GM12878 (cell line): ENCODE measurements at regions not wholly inside any gene's neighbourhood (a gene's known extent, or its start where the extent isn't known, plus 50 kb on each side); places are given as distances from the start of the nearest gene placed in this dataset.
"Not testable (repeated sequence)": the region's sequence is repeated elsewhere in the genome, so short reads cannot be mapped to it uniquely, and the experiment has no call there.

ENCODE experiments used
- ATAC-seq: fragments of 200-7000 bp; cut with Tn5 transposase; 3 replicates; pipeline ENCODE4 v1.9.1; 2020; ENCODE audit warnings: mild to moderate bottlenecking, moderate library complexity
- BruUV-seq: library from RNA; stranded (reverse); fragments of 400-500 nt; replicated peaks from 2 replicates; lab custom pipeline; 2021; lab: Mats Ljungman, UMichigan
- CTCF ChIA-PET: fragments of 300-600 bp; sonication (Branson Sonifier 250); formaldehyde crosslinking; extraction: SDS; loops from one replicate; lab custom pipeline; 2021; ENCODE audit warnings: inconsistent platforms; lab: Yijun Ruan, JAX
- POLR2A ChIA-PET: fragments of 350-600 bp; formaldehyde crosslinking; extraction: SDS; loops from one replicate; lab custom pipeline; 2021; ENCODE audit warnings: inconsistent platforms; lab: Charles Lee
- RAD21 ChIA-PET: fragments of 300-600 bp; sonication (Branson Sonifier 250); formaldehyde crosslinking; loops from one replicate; lab custom pipeline; 2023; ENCODE audit warnings: antibody characterized with exemption; ENCODE audit not compliant: unreplicated experiment; lab: Charles Lee
- SMC1A ChIA-PET: fragments of 300-600 bp; sonication (Branson Sonifier 250); formaldehyde crosslinking; loops from one replicate; lab custom pipeline; 2023; ENCODE audit not compliant: unreplicated experiment, uncharacterized antibody; lab: Charles Lee
- DNase-seq: peaks from one replicate; pipeline ENCODE4 v3.0.0-alpha.2; 2011; ENCODE audit warnings: low read depth, low spot score
- FAIRE-seq: peaks from 3 replicates; lab custom pipeline; 2011; peaks lifted over from hg19 to GRCh38; lab: Jason Lieb, UNC
- H2AFZ ChIP-seq: 2 replicates; pipeline ENCODE4 v1.6.0; 2011; ENCODE audit warnings: low read depth, low read length, control low read depth; ENCODE audit not compliant: control insufficient read depth
- H3K27ac ChIP-seq: 2 replicates; pipeline ENCODE4 v1.5.1; 2011; ENCODE audit warnings: control low read depth; ENCODE audit not compliant: control insufficient read depth, insufficient read depth
- H3K27me3 ChIP-seq, 2 experiments: replicated peaks in 1 of 2; 2 replicates each; pipeline versions ENCODE4 v1.6.0 to v1.6.1; 2011; ENCODE audit warnings: low read length in 1 of 2; ENCODE audit not compliant: control insufficient read depth in 2 of 2, insufficient read depth in 2 of 2
- H3K36me3 ChIP-seq, 2 experiments: 2 replicates each; pipeline ENCODE4 v1.5.1; 2011; ENCODE audit warnings: low read length in 1 of 2; ENCODE audit not compliant: control insufficient read depth in 2 of 2, insufficient read depth in 2 of 2
- H3K4me1 ChIP-seq: 2 replicates; pipeline ENCODE4 v1.6.1; 2011; ENCODE audit warnings: mild to moderate bottlenecking, low read length, moderate library complexity, mixed read lengths; ENCODE audit not compliant: control insufficient read depth, insufficient read depth
- H3K4me2 ChIP-seq: 2 replicates; pipeline ENCODE4 v1.6.0; 2011; ENCODE audit warnings: control low read depth; ENCODE audit not compliant: control insufficient read depth, insufficient read depth
- H3K4me3 ChIP-seq: fragments of 200-600 bp; sonication (generic); 2 replicates; pipeline ENCODE4 v1.5.1; 2016
- H3K79me2 ChIP-seq: 2 replicates; pipeline ENCODE4 v1.6.0; 2011; ENCODE audit warnings: low read length; ENCODE audit not compliant: control insufficient read depth, insufficient read depth
- H3K9ac ChIP-seq: 2 replicates; pipeline ENCODE4 v1.8.0; 2011; ENCODE audit warnings: low read length, control low read depth, mixed read lengths; ENCODE audit not compliant: control insufficient read depth, insufficient read depth
- H3K9me3 ChIP-seq: replicated peaks from 3 replicates; pipeline ENCODE4 v1.5.1; 2011; ENCODE audit warnings: mild to moderate bottlenecking, low read length; ENCODE audit not compliant: control insufficient read depth, insufficient read depth
- H4K20me1 ChIP-seq: 2 replicates; pipeline ENCODE4 v1.6.0; 2011; ENCODE audit not compliant: control insufficient read depth, insufficient read depth
- BACH1 ChIP-seq: fragments of 450-650 bp; IDR thresholded peaks from 2 replicates; pipeline ENCODE4 v1.6.1; 2017; ENCODE audit warnings: mild to moderate bottlenecking, borderline replicate concordance
- BCL11A ChIP-seq: IDR thresholded peaks from 2 replicates; pipeline ENCODE4 v1.6.1; 2011; ENCODE audit warnings: low read depth, low read length
- EED ChIP-seq: sonication (generic); IDR thresholded peaks from 2 replicates; pipeline ENCODE4 v1.6.1; 2016; ENCODE audit warnings: antibody characterized with exemption, low read depth
- POU2F2 ChIP-seq: IDR thresholded peaks from 3 replicates; pipeline ENCODE4 v1.6.1; 2011; ENCODE audit warnings: low read depth, mild to moderate bottlenecking, low read length, borderline replicate concordance
- RB1 ChIP-seq: fragments of 450-650 bp; formaldehyde crosslinking; IDR thresholded peaks from 2 replicates; pipeline ENCODE4 v1.6.1; 2017; ENCODE audit warnings: mild to moderate bottlenecking, borderline replicate concordance
- SIN3A ChIP-seq: IDR thresholded peaks from 2 replicates; pipeline ENCODE4 v1.6.1; 2012; ENCODE audit warnings: low read depth, low read length, improper control_type of control experiment
- SUPT20H ChIP-seq: IDR thresholded peaks from 2 replicates; pipeline ENCODE4 v1.6.1; 2011; ENCODE audit warnings: low read depth, mild to moderate bottlenecking, low read length, moderate library complexity, borderline replicate concordance; ENCODE audit not compliant: control insufficient read depth
- TCF12 ChIP-seq: IDR thresholded peaks from 2 replicates; pipeline ENCODE4 v1.6.1; 2011; ENCODE audit warnings: low read depth, mild to moderate bottlenecking, low read length
- WGBS: methylation state at CpG from one replicate; pipeline ENCODE4 v1.1.6; 2016; ENCODE audit warnings: low lambda C conversion rate; ENCODE audit not compliant: insufficient replicate concordance, insufficient coverage; ENCODE audit errors: missing lambda C conversion rate; 5-methylcytosine and 5-hydroxymethylcytosine counted together
- in situ Hi-C: fragments of 300-500 bp; cut with MboI; formaldehyde crosslinking; loops from 9 replicates; pipeline ENCODE4 v1.14.3; 2018; ENCODE audit warnings: mixed read lengths
- intact Hi-C: fragments of 100-400 bp; cut with micrococcal nuclease; formaldehyde crosslinking; loops from one replicate; pipeline ENCODE4 v1.14.2; 2022; ENCODE audit not compliant: unreplicated experiment
- TF ChIP-seq, protein P1 (sequence below): IDR thresholded peaks from 2 replicates; pipeline ENCODE4 v1.6.1; 2011; ENCODE audit warnings: low read depth, mild to moderate bottlenecking, low read length, moderate library complexity, borderline replicate concordance; ENCODE audit errors: extremely low read depth

DNA sequence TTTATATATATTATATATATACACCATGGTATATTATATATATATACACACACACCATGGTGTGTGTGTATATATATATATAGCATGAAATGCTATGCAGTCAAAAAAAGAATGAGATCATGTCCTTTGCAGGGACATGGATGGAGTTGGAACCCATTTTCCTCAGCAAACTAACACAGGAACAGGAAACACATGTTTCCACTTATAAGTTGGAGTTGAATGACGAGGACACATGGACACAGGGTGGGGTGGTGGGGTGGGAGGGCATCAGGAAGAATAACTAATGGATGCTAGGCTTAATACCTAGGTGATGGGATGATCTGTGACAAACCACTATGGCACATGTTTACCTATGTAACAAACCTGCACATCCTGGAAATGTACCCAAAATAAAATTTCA, 293.6 kb upstream of the NDST3 start:
- Histone ChIP-seq H3K4me2 (no peak overlapping the region), H3K4me3 (no peak overlapping the region), H4K20me1 (no peaks in the 10 kb centered on the region), H3K36me3 (no peaks in the 10 kb centered on the region), H3K9ac (no peak overlapping the region), H3K27ac (no peak overlapping the region), H3K27me3 (no peaks in the 10 kb centered on the region), H2AFZ (no peak overlapping the region), H3K9me3 (no peaks in the 10 kb centered on the region), H3K79me2 (no peaks in the 10 kb centered on the region), H3K4me1 (no peaks in the 10 kb centered on the region)
- ATAC-seq (no peak), FAIRE-seq (no peak), DNase-seq (no peak)
- ChIA-PET POLR2A (no interaction called here), RAD21 (no interaction called here), CTCF (no interaction called here), SMC1A (no interaction called here)
- WGBS, result 0% methylated on average over 1 of the region's 1 CpG
- TF ChIP-seq BACH1 (no peak), TCF12 (no peak), SUPT20H (no peak), EED (no peak), RB1 (no peak), BCL11A (no peak), POU2F2 (no peak), SIN3A (no peak)
- TF ChIP-seq, protein P1, sequence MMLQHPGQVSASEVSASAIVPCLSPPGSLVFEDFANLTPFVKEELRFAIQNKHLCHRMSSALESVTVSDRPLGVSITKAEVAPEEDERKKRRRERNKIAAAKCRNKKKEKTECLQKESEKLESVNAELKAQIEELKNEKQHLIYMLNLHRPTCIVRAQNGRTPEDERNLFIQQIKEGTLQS, result no peak
- intact Hi-C loops, result no loop called here
- in situ Hi-C loops, result no loop called here
- no TSS peak for BruUV-seq

DNA sequence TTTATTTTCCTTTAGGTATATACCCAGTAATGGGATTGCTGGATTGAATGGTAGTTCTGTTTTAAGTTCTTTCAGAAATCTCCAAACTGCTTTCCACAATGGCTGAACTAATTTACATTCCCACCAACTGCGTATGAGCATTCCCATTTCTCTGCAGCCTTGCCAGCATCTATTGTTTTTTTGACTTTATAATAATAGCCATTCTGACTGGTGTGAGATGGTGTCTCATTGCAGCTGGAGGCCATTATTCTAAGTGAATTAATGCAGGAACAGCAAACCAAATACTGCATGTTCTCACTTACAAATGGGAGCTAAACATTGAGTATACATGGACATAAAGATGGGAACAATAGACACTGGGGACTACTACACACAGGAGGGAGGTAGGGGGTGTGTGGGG, 288.9 kb upstream of the NDST3 start:
- H3K79me2 ChIP-seq, H3K4me3 ChIP-seq, ATAC-seq, H2AFZ ChIP-seq, H3K4me2 ChIP-seq, H3K4me1 ChIP-seq, H3K9ac ChIP-seq, DNase-seq, SMC1A ChIA-PET, in situ Hi-C loops, CTCF ChIA-PET, RAD21 ChIA-PET, intact Hi-C loops, FAIRE-seq, H3K27me3 ChIP-seq, BruUV-seq, H3K36me3 ChIP-seq, H4K20me1 ChIP-seq, H3K27ac ChIP-seq, H3K9me3 ChIP-seq, POLR2A ChIA-PET: not testable (repeated sequence)
- 96% methylated on average over 1 of the region's 1 CpG for WGBS
